HUES6 (cell line): ENCODE measurements at regions not wholly inside any gene's neighbourhood (a gene's known extent, or its start where the extent isn't known, plus 50 kb on each side); places are given as distances from the start of the nearest gene placed in this dataset.

ENCODE experiments used
- H3K27ac ChIP-seq: 2 replicates; pipeline ENCODE4 v1.7.0; 2013; ENCODE audit warnings: low read depth, mild to moderate bottlenecking, low read length, inconsistent platforms
- H3K27me3 ChIP-seq: 2 replicates; pipeline ENCODE4 v1.6.1; 2013; ENCODE audit warnings: low read length; ENCODE audit not compliant: control insufficient read depth, insufficient read depth
- H3K36me3 ChIP-seq: 2 replicates; pipeline ENCODE4 v1.6.1; 2013; ENCODE audit warnings: low read length; ENCODE audit not compliant: control insufficient read depth, insufficient read depth
- H3K4me1 ChIP-seq: 2 replicates; pipeline ENCODE4 v1.6.1; 2013; ENCODE audit warnings: low read length; ENCODE audit not compliant: control insufficient read depth, insufficient read depth
- H3K4me3 ChIP-seq: 2 replicates; pipeline ENCODE4 v1.5.1; 2013; ENCODE audit warnings: low read depth, low read length
- H3K9ac ChIP-seq: one replicate; pipeline ENCODE4 v1.6.1; 2013; ENCODE audit warnings: mild to moderate bottlenecking, low read length
- H3K9me3 ChIP-seq: 2 replicates; pipeline ENCODE4 v1.6.1; 2013; ENCODE audit warnings: low read depth, low read length; ENCODE audit not compliant: control insufficient read depth, insufficient read depth

DNA sequence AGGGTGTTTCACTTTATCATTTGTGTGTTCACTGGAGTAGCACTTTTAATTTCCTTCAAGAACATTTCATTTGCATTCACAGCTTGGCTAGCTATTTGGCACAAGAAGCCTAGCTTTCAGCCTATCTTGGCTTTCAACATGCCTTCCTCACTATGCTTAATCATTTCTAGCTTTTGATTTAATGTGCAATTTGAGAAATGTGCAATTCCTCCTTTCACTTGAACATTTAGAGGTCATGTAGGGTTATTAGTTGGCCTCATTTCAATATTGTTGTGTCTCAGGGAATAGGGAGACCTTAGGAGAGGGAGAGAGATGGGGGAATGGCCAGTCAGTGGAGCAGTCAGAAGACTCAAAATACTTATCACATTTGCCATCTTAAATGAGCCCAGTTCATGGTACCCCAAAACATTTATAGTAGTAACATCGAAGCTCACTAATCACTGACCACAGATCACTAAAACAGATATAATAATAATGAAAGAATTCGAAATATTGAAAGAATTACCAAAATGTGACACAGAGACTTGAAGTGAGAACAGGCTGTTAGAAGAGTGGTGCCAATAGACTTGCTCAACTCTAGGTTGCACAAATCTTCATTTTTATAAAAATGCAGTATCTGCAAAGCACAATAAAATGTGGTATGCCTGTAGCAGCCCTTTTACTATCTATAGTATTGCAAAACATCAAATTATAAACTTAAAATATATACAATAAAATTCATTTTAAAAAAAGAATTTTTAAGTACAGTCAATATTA, 561.2 kb downstream of the METTL4 start:
- Histone ChIP-seq H3K4me1 (no peaks in the 10 kb centered on the region), H3K27ac (no peak overlapping the region), H3K4me3 (no peak overlapping the region), H3K9ac (no peak overlapping the region), H3K9me3 (0 out of 2 replicates have a peak, but pooled peaks cover 2% of the 10 kb centered on the region), H3K27me3 (no peaks in the 10 kb centered on the region), H3K36me3 (no peaks in the 10 kb centered on the region)

DNA sequence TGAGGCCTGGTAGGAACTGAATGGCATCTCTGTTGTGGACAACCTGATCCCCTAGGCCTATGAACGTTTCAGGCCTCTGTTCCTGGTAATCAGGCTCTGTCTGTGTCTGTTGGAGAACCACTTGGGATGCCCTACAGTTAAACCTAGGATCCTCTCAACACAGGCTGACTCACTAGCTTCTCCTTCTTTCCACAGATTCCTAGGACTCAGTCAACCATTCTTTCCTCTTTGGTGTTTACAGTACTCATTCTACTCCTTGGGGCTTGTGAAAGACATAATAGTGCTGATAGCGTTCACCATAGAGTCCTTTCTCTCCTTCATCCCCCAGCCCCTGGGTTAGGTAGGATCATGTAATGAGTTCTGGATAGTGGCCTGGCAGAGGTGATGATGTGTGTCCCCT, 544.3 kb downstream of the METTL4 start:
- H3K9ac ChIP-seq, result no peak overlapping the region
- H3K27me3 ChIP-seq, result no peaks in the 10 kb centered on the region
- no peaks in the 10 kb centered on the region for H3K9me3 ChIP-seq
- H3K27ac ChIP-seq, result no peak overlapping the region
- H3K4me1 ChIP-seq, result peaks cover 15% of the 10 kb centered on the region
- H3K36me3 ChIP-seq, result no peaks in the 10 kb centered on the region
- no peak overlapping the region for H3K4me3 ChIP-seq

DNA sequence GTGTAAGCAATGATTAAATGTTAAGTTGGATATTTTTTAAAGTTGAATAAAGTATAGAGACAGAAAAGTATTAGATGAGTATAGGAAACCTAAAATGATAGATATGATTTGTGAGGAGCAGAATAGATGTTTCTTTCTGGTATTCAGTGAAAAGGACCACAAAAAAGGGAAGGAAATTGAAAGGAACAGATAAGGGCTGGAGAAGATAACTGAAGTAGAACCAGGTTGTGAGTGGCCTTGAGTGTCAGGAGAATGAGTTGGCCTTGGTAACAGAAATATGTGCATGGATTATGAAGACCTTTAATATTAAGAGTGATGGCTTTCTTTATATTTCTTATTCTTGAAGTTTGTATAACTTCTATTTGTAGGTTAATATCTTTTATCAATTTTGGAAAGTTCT, 543.5 kb downstream of the METTL4 start:
- no peaks in the 10 kb centered on the region for H3K27me3 ChIP-seq
- H3K9ac ChIP-seq, result no peak overlapping the region
- peaks cover 13% of the 10 kb centered on the region for H3K4me1 ChIP-seq
- H3K4me3 ChIP-seq, result no peak overlapping the region
- no peaks in the 10 kb centered on the region for H3K9me3 ChIP-seq
- no peak overlapping the region for H3K27ac ChIP-seq
- no peaks in the 10 kb centered on the region for H3K36me3 ChIP-seq

DNA sequence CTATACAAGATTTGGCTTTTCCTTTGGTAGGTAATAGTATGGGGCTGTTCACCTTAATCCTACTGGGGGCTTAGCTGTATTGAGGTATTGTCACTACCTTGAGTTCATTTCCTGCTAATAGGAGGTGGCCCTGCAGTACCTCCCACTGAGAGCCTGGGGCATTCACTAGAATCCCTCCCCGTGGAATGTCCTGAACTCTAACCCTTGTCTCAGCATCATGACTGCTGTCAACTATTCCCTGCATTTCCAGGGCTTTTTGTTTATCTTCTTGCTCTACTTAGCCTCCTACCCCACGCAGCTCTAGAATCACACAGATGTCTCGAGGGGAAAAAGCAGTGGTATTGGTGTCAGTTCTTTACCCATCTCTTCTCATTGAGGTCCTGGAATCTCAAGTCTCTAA, 542.3 kb downstream of the METTL4 start:
- H3K4me1 ChIP-seq, result peaks cover 9% of the 10 kb centered on the region
- H3K27ac ChIP-seq, result no peak overlapping the region
- no peaks in the 10 kb centered on the region for H3K36me3 ChIP-seq
- no peak overlapping the region for H3K9ac ChIP-seq
- no peaks in the 10 kb centered on the region for H3K9me3 ChIP-seq
- H3K4me3 ChIP-seq, result no peak overlapping the region
- no peaks in the 10 kb centered on the region for H3K27me3 ChIP-seq

DNA sequence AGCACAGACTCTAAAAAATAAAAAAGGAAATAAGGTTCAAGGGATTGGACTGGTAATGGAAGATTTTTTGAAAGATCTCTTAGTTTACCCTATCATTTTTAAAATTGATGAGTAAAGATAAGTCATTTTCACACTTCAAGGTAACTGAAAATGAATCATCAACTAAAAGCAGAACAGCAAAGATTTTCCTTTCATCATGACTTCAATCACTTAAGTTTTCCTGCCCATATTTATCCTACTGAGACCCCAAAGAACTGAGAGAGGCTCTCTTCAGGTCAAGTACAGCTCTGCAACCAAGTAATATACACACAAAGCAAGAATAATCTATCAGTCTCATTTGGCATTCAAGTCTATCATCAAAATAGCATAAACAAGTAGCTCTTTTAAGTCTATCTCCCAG, 540.7 kb downstream of the METTL4 start:
- Histone ChIP-seq H3K27ac (no peak overlapping the region), H3K9ac (no peak overlapping the region), H3K27me3 (no peaks in the 10 kb centered on the region), H3K4me1 (peaks cover 9% of the 10 kb centered on the region), H3K9me3 (no peaks in the 10 kb centered on the region), H3K4me3 (no peak overlapping the region), H3K36me3 (no peaks in the 10 kb centered on the region)

DNA sequence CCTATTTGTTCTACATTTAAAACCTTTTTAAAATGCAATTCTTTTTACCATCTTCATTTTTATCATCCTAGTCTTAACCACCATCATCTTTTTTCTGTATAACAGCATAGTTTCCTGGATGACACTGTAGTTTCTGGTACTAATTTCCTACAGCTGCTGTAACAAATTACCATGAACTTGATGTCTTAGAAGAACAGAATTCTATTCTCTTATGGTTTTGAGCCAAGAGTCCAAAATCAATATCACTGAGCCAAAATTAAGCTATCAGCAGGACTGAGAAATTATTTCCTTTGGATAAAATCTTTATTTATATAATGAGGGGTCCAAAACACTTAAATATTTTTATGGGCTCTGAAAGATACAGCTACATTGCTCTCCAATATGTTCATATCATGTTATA, 539.3 kb downstream of the METTL4 start:
- H3K9ac ChIP-seq, result no peak overlapping the region
- H3K27ac ChIP-seq, result no peak overlapping the region
- no peaks in the 10 kb centered on the region for H3K36me3 ChIP-seq
- H3K4me1 ChIP-seq, result peaks cover 9% of the 10 kb centered on the region
- H3K9me3 ChIP-seq, result no peaks in the 10 kb centered on the region
- H3K27me3 ChIP-seq, result no peaks in the 10 kb centered on the region
- H3K4me3 ChIP-seq, result no peak overlapping the region

DNA sequence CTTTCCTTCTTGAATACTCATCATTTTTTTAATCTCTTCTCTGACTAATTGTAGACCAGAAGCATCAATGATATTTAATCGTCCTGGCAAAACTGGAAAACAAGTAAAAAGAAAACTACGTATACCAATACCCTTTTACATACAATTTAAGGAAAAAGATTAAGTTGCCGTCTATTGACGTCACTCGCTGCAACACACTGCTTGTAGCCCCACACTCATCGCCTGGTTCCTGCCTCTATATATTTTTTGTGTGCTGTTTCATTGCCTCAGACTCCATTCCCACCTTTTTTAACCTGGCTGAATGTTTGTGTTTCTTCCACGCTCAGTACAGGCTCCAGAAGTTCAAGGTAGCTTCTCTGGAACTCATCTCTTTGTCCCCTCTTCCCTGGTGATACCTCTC, 536.2 kb downstream of the METTL4 start:
- Histone ChIP-seq H3K36me3 (no peaks in the 10 kb centered on the region), H3K27ac (no peak overlapping the region), H3K4me1 (no peaks in the 10 kb centered on the region), H3K9me3 (peaks cover under 1% of the 10 kb centered on the region; the same call in 1 of the 2 replicates), H3K27me3 (no peaks in the 10 kb centered on the region), H3K4me3 (no peak overlapping the region), H3K9ac (no peak overlapping the region)

DNA sequence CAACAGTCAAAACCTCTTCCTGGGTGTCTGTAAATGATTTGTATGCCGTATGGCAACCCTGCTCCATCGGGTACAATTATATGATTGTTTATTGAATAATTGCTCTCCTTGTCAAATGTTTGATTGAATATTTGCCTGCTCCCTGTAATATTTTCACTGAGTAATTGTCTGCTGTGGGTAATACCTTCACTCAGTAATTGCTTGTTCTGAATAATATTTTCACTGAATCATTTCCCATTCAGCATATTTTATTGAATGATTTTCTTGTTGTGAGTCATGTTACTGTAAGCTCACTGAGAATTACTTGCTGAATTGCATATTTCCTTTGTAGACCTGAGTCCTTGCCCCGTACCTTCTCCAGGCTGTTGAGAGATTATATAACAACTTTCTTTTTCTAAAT, 535.2 kb downstream of the METTL4 start:
- Histone ChIP-seq H3K36me3 (no peaks in the 10 kb centered on the region), H3K9ac (no peak overlapping the region), H3K27ac (no peak overlapping the region), H3K27me3 (no peaks in the 10 kb centered on the region), H3K4me1 (no peaks in the 10 kb centered on the region), H3K9me3 (peaks cover 4% of the 10 kb centered on the region; the same call in 1 of the 2 replicates), H3K4me3 (no peak overlapping the region)

DNA sequence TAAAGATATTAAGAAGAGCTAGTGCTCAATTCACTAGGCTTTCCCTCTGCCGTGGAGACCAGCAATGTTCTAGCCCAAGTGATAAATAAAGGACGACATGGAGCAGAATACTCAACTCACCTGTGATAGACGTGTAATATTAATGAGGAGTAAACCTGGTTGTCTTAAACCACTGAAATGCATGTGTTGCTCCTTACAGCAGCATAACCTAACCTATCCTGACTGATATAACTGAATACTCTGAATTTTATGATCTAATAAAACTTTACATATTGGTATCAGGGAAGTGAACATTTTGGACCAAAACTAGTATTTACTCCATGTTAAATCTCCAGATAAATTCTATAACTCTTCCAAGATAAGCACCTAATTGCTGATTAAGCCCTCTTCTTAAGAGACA, 531.0 kb downstream of the METTL4 start:
- Histone ChIP-seq H3K27ac (no peak overlapping the region), H3K36me3 (no peaks in the 10 kb centered on the region), H3K4me1 (no peaks in the 10 kb centered on the region), H3K27me3 (no peaks in the 10 kb centered on the region), H3K4me3 (no peak overlapping the region), H3K9ac (no peak overlapping the region), H3K9me3 (peaks cover 4% of the 10 kb centered on the region; the same call in 1 of the 2 replicates)

DNA sequence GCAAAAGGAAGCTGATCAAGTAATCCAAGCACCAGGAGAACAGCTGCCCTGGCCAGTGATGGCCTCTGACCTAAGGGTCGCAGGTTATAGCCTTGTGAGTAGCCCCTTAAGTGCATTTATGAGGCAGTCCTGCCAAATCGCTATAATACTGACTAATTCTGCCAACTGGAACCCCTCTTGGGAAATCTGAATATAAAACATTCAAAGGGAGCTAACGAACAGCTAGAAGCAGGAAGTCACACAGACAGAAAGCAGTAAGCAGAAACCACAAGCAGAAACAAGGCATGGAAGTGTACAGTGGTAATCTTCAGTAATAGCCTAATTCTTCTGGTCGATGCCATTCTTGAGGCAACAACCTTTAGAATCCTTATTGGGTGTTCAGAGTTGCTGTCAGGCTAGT, 521.3 kb downstream of the METTL4 start:
- H3K4me3 ChIP-seq, result no peak overlapping the region
- H3K9me3 ChIP-seq, result peaks cover 4% of the 10 kb centered on the region; the same call in 1 of the 2 replicates
- H3K27ac ChIP-seq, result no peak overlapping the region
- no peaks in the 10 kb centered on the region for H3K27me3 ChIP-seq
- no peaks in the 10 kb centered on the region for H3K36me3 ChIP-seq
- no peak overlapping the region for H3K9ac ChIP-seq
- H3K4me1 ChIP-seq, result no peaks in the 10 kb centered on the region

DNA sequence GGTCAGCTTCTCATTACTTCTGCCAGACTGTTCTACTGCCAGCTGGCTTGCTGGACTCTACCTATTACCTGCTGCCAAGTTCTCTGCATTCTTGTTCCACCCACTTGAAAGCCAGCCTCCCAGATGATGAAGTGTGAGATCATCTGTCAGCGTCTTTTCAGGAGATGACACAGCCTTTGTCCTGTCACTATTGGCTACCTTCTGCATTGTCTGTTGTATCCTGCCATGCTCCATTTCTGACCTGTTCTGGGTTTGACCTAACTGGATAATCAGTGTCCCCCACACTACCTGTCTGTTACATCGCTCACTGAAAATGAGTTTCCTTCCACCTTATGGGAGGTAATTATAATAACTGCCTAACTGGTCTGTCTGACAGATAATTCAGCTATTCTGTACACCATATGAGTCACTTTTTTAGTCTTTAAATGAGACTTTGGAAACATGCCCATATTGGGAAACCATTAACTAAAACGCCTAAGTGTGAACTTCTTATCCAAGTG, 520.6 kb downstream of the METTL4 start:
- Histone ChIP-seq H3K4me3 (no peak overlapping the region), H3K4me1 (no peaks in the 10 kb centered on the region), H3K36me3 (no peaks in the 10 kb centered on the region), H3K9ac (no peak overlapping the region), H3K27ac (no peak overlapping the region), H3K9me3 (peaks cover 4% of the 10 kb centered on the region; the same call in 1 of the 2 replicates), H3K27me3 (no peaks in the 10 kb centered on the region)
